Activated CD4-positive, alpha-beta T cell treated with anti-CD3 and anti-CD28 coated beads, Interleukin-2, amount 50 U/mL, for 16 hours (primary cell): ENCODE measurements at regions not wholly inside any gene's neighbourhood (a gene's known extent, or its start where the extent isn't known, plus 50 kb on each side); places are given as distances from the start of the nearest gene placed in this dataset.
"Not testable (repeated sequence)": the region's sequence is repeated elsewhere in the genome, so short reads cannot be mapped to it uniquely, and the experiment has no call there.

Experiments used
- DNase-seq: peaks from one replicate; pipeline ENCODE4 v3.0.0-alpha.2; 2020

DNA sequence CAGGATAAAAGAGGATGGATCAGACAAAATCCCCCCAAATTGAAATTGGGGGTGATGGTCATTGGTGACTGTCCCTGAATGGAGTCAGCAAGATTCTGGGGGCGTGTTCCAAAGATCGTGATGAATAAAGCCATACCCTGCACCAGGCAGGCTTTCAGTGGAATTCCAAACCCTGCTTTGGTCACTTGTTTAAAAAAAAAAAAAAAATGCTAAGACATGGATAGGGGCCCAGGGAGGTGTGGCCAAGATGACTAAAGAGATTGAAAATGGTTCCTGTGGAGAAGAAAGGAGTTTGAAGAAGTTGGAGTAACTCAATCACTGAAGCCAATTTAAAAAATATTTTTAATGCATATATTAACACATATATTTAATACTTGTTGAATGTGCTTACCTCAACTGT is 161.4 kb upstream of the KCNG1 start:
- DNase-seq, result no peak

DNA sequence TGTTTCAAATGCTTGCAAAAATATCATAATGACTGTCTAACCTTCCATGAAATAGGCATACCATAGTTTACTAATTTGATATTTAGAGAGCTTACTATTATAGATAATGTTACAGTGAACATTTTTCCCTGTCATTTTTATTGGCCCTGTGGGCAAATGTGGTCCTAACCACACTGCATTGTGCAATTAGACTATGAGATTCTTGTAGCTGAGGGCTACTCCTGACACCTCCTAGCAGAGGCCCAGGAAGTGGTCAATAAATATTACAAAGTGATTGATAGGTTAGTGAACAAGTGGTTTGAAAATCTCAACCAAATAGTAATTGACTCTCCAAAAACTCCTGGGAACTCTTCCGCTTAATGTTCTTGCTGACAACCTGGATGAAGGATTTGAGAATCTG is 160.5 kb upstream of the KCNG1 start:
- DNase-seq, result no peak

DNA sequence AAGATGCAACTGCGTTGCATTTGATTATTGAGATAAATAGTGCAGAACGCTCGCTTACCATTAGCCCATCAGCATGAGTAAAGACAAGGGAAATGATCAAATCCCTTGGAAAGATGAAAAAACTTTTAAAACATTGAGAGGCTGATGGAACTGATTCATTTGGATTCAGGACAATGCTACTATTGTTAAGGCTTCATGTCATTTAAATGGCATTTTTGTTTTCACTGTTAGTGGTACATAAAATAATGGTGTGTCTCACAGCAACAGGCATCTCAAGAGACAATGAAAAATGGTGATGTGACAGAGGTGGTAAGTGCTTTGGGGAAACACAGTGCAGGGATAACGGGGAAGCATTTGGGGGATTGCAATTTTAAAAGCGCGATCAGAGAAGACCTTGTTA is 159.7 kb upstream of the KCNG1 start:
- no peak for DNase-seq

DNA sequence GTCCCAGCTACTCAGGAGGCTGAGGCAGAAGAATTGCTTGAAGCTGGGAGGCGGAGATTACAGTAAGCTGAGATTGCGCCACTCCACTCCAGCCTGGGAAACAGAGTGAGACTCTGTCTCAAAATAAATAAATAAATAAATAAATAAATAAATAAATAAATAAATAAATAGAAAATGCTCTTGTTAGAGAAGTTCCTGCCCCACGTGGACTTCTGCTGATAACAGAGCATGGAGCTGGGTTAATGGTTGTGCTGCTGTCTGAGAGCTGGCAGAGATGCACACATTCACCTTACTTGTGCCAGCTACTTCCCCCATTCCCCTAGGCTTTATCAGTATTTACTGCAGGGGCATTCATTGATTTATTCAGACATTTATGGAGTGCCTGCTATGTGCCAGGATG is 155.2 kb upstream of the KCNG1 start:
- no peak for DNase-seq

DNA sequence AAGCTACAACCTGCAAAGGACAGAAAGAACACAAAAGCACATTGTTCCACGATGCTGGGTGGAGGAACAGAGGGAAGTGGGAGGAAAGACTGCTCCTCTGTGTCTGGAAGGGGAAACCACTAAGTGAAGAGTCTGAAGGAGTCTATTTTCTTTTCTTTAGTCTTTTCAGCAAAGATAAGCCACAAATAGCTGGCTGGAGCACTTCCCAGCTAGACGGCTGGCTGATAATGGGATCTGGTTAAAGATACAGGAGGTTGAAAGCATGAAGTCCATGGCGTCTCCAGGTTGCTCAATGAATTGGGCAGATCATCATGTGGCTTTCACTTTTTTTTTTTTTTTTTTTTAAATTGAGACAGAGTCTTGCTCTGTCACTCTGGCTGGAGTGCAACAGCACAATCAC is 154.0 kb upstream of the KCNG1 start:
- DNase-seq, result no peak

DNA sequence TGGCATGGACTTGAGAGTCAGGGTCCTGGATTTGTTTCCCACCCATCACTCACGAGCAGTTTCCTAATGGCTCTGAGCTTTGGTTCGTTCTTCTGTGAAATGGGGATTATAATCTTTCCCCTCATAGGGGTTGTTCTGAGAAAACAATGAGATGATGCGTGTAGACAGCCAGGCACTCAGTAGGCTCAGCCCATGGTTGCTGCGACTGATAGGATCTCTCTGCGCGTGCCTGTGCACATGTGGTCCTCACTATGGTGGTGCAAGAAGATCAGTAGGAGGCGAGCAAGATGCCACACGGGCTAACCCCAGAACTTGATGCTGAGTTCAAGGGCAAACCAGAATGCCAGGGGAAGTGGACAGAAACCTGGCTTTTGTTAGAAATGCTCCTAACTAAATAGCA is 153.5 kb upstream of the KCNG1 start:
- no peak for DNase-seq

DNA sequence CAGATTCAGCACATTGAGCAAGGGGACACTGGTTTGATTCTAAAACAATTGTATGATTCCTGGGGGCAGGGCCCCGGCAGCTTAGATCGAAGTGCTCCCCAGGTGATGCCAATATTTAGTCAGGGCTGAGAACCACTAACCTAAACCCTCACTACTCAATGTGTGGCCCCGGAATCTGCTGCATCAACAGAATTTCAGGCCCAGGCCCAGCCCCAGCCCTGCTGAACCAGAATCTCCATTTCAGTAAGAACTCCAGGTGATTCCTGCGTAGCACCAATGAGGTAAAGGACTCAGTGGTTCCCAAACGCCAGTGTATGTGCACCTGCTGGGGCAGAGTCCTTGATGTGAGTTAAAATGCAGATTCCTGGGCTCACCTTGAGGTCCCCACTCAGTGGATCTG is 152.8 kb upstream of the KCNG1 start:
- DNase-seq, result no peak

DNA sequence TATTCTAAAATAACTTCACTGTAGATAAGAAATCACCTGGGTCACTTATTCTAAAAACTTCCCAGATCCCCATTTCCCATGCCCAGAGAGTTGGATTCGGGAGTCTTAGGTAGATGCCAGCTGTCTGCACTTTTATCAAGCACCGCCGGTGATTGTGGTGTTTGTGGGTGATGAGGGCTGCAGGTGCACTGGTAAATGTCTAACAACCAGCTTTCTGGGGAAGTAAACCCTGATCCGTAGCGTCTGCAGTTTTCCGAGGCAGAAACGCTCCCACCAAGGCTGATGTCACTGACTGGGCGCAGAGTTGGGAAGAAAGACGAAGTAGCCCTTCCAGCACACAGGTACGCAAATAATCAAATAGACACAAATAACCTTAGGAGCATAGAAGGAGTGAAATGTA is 152.2 kb upstream of the KCNG1 start:
- no peak for DNase-seq

DNA sequence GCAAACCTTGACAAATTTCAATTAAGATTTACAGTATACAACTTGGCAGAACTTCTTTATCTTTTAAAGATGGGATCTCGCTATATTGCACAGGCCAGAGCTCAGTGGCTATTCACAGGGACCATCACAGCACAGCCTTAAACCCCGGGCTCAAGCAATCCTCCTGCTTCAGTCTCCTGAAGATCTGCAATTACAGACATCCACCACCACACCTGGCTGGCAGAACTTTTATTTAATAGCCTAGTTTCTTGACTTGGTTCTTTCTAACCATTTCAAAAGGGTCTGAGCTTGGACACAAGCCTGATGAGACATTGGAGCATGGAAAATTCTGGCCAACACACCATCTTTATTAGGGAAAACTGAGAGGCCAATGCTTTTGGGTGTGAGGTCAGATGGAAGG is 151.6 kb upstream of the KCNG1 start:
- no peak for DNase-seq

DNA sequence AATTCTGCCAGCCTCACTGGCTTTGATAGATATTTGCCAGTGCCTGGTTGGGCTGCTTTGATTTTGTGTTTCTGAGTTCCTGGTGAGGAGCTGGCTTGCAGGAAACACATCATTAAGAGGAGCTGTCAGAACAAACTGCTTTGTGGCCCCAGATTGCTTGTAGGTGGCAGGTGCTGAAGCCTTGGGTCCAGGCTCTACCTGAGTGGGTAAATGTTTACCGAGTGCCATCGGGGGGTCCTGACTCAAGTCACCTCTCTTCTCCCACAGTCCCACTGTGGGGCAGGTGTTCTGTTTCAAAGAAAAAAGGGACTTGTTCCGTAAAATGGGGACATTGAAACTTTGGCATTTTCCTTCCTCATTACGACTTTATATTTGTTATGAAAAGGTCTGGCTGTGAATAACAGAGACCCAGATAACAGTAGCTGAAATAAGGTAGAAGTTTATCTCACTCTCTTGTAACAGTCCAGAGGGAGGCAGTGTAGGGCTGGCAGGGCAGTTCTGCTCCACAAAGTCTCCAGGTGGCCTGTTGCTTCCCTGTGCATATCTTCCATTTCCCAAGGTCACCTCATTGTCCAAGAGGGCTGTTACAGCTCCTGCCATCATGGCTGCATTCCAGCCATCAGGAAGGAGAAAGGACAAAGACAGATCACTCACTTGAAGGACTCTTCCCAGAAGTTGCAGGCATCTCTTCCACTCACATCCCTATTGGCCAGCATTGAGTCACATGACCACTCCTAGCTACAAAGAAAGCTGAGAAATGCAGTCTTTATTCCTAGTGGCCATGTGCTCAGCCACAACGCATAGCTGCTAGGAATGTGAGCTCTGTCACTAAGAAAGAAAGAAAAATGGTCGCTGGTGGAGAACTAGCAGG is 149.9 kb upstream of the KCNG1 start:
- no peak for DNase-seq

DNA sequence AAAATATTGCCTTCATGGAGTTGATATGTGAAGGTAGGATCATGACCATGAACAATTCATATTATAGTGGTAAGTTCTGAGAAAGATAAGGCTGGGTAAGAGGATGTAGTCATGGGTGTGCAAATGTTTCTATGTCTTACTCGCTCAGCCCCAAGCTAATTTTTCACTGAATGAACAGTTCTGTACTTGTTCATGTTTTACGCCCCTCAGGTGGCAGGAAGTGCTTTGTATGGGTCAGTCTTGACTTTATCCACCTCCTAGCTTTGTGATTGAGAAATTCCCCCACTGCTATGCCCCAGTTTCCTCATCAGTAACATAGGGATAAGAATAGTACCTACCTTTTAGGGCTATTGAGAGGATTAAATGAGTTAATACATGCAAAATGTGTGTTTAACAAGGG is 148.2 kb upstream of the KCNG1 start:
- DNase-seq, result no peak

DNA sequence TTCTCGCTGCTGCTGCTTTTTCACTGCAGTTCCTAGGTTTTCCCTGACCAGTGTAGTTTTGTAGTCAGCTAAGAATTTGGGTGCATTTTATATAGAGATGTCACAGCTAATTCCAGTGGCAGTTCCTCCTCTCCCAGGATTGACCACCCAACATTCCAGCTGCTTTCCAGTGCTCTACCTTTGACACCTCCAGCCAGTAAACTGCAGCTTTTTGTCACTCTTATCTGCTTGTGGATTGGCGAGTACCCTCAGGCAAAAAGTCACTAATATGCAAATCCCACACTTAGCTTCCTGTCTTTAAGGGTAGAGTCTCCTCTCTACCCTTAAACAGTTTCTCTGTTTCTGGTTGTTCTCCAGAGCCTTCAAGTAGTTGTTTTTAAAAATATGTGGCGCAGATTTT is 146.9 kb upstream of the KCNG1 start:
- no peak for DNase-seq

DNA sequence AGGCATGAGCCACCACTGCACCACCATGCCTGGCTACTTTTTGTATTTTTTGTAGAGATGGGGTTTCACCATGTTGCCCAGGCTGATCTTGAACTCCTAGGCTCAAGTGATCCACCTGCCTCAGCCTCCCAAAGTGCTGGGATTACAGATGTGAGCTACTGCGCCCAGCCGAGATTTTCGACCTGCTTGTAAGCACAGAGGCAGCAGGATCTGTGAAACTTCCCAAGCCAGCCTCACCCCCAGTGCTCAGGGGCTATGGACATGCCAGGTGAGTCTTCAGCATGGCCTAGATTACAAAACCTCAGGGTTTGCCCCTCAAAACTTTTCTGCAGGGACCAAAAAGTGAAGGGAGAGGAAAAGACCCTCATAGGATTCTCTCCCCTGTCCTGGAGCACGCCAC is 145.0 kb upstream of the KCNG1 start:
- DNase-seq, result not testable (repeated sequence)

DNA sequence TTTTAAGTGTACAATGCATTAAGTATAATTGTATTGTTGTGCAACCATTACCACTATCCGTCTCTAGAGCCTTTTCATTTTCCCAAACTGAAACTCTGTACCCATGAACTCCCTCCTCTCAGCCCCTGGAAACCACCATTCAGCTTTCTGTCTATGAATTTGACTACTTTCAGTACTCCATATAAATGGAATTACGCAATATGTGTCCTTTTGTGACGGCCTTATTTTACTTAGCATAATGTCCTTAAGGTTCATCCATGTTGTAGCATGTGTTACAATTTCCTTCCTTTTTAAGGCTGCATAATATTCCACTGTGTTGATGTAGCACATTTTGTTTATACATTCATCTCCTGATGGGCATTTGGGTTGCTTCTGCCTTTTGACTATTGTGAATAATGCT is 143.6 kb upstream of the KCNG1 start:
- DNase-seq, result no peak

DNA sequence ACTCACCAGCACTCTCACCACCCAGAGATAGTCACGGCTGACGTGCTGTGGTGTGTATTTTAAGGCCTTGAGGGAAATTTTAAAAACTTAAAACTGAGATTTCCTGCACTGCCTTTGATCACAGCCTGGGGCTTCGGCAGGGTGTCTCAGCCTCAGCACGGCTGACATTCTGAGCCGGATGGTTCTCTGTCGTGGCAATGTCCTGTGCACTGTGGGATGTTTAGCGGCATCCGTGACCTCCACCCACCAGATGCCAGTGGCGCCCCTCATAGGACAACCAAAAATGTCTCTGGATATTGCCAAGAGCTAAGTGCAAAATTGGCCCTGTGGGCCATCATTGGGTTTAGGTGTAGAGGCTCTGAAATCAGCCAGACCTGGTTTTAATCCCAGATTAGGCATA is 142.2 kb upstream of the KCNG1 start:
- no peak for DNase-seq

DNA sequence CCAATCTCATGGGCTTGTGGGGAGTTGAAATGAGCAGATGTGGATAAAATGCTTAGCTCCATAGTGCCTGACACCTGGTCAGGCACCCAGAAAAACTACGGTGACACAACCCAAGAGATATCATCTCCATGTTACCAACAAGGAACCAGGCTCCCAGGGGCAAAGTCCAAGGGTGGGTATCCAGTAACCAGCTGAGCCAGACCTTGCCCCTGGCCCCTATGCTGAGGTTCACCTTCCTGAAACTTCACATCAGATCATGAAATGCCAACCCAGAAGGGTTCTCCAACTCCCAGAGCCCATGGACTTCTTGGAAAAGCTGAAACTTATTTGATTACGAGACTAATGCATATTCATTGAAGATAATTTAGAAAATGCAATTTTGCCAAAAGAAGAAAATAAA is 141.8 kb upstream of the KCNG1 start:
- no peak for DNase-seq

DNA sequence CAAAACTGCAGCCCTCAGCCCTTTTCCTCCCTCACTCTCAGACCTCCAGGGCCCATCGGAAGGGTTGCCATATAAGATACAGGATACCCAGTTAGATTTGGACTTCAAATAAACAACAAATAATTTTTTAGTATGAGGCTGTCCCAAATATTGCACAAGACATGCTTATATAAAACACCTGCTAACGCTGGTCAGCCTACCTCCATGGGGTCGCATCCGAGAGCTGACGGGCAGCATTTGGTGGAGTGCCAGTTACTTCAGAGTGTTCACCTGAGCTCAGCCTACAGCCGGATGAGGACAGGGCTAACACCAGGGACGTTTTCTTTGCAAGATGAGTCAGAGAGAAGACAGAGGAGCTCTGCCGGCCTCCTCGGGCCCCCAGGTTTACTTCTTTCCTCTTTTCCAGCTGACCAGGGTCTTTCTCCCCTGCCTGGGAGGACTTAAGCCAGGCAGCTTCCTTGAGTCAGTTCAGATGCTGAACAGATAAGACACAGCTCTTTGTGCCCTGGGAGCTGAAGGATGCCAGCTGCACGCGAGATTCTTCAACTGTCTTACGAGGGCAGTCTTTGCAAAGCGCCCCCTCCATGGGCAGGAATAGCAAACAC is 141.2 kb upstream of the KCNG1 start:
- no peak for DNase-seq

DNA sequence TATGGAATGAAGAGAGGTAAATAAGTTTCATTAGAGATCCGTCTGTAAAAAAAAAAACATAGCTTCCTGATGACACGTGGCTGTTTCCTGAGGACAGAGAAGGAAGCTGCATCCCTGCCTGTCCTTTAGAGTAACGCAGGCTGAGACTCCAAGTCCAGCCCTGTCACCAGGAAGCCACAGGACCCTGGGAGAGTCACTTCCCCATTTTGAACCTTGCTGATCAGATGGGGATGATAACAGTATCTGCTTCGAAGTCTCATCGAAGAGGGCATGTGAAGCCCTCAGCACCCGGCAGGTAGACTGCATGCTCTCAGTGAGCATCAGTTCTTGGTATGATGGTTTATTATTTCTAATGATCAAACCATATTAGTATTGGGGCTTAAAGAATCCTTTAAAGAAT is 139.1 kb upstream of the KCNG1 start:
- DNase-seq, result no peak

DNA sequence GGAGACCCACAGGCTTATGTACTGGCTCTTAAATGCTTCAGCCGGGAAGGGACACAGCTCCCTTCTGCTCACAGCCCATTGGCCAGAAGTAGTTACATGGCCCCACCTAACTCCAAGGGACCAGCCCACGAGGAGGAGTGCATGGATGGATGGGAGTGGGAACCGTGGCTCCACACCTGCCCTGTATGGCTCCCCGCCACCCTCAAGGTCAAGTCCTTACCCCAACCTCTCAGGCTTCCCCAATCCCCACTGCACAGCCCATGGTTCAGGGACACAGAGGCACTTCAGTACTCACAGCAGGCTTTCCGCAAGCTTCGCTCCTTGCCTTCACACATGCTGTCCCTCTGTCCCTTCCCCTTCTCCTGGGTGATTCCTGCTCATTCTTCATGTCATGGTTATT is 137.9 kb upstream of the KCNG1 start:
- DNase-seq, result no peak

DNA sequence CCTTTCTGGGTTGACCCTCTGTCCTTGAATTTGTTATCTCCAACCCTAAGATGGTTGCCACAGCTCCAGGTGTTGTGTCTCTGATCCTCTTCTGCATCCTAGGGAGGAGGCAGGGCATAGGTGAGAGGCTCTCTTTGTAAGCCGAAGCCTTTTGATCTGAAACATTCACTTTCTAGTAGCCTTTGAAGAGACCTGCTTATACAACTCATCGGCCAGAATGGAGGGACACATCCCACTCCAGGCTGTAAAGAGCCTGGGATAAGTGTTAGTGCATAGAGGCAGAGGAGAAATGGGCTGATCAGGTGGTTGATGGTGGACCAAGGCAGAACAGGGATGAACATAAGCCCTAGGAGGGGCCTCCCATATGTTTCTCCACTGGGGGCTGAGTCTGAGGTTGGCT is 137.1 kb upstream of the KCNG1 start:
- DNase-seq, result no peak

DNA sequence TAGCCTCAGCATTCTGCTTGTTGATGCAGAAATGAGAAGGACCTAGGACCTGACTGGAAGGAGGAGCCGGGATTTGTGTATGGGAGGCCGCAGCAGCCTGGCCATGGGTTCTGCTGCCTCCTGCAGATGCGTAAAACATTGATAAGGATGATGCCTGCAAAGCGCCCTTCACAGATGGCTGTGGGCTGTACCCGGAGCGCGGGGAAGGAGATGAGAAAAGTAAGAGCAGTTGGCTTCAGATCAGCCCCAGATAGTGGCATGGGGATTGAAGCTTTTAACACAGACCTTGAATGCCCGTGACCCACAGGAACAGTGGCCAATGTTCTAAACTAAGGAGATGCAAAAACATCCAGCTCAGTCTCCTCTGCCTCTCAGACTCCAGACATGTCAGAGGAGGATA is 136.4 kb upstream of the KCNG1 start:
- no peak for DNase-seq

DNA sequence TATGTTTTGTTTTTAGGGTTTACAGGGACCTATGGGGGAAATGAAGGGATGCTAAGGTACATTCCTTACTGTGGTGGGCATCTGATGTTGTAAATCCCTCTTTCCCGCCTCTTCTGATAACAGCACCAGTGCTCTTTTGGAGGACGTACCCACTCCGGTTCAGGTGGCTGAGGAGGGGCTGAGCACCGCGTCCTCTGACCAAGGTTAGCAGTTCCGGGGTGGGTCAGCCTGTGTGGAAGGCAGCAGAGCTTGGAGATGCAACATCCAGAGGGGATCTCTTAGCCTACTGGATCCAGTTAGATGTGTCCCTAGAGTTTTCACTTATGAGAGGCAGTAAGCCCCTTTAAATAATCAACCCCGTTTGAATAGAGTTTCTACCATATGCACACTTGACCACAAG is 135.3 kb upstream of the KCNG1 start:
- no peak for DNase-seq

DNA sequence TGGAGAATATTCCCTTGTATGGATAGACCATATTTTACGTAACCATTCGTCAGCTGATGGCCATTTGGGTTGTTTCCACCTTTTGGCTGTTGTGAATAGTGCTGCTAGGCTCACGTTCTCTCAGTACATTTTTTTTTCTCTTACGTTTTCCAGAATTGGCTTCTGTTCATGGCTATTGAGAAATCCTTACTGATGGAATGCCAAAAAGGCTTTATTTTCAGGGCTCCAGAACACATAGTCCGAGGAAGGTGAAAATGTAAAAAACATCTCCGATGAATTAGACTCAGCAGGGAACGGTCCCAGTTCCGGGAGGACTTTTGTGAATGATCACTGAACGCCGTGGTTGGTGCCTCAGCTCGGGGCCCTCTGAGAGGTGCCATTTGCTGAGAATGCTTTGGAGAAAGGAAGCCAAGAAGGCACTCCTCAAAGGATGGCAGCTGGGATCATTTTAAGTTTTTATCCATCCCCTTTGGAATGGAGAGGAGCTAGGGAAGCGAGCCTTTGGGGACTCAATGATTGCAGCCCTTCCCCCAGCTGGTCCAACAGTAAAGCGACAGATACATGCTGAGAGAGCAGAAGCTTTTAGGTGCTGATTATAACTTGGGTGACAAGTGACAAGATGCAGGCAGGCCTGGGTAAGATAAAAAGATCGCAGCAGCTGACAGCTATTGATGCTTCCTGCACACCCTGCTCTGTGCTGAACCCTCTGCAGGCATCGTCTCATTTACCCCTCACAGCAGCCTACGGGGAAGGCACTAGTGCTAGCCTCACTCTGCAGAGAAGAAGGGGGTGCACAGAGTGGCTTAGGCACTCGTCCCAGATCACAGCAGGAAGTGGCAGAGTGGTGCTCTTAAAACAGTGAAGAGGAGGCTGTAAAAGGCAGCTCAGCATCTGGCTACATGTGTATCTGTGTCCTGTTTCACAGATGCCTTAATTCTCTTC is 133.4 kb upstream of the KCNG1 start:
- DNase-seq, result no peak
